HEK293T (cell line): ENCODE measurements at regions not wholly inside any gene's neighbourhood (a gene's known extent, or its start where the extent isn't known, plus 50 kb on each side); places are given as distances from the start of the nearest gene placed in this dataset.

Experiments used
- ARNT ChIP-seq: fragments of 450-650 bp; IDR thresholded peaks from 2 replicates; pipeline ENCODE4 v1.6.1; 2017; ENCODE audit warnings: mild to moderate bottlenecking
- FOXM1 ChIP-seq: fragments of 450-650 bp; IDR thresholded peaks from 2 replicates; pipeline ENCODE4 v1.6.1; 2017; ENCODE audit warnings: mild to moderate bottlenecking, borderline replicate concordance
- HDGF ChIP-seq: fragments of 450-650 bp; IDR thresholded peaks from 2 replicates; pipeline ENCODE4 v1.6.1; 2017; ENCODE audit warnings: antibody characterized with exemption, borderline replicate concordance
- L3MBTL2 ChIP-seq: fragments of 450-650 bp; conservative IDR thresholded peaks from 2 replicates; pipeline ENCODE4 v1.6.1; 2016; ENCODE audit warnings: mild to moderate bottlenecking
- NFRKB ChIP-seq: fragments of 450-650 bp; IDR thresholded peaks from 2 replicates; pipeline ENCODE4 v1.6.1; 2016; ENCODE audit warnings: mild to moderate bottlenecking, moderate library complexity
- SP1 ChIP-seq: fragments of 450-650 bp; IDR thresholded peaks from 2 replicates; pipeline ENCODE4 v1.6.1; 2017
- TARDBP ChIP-seq: fragments of 450-650 bp; IDR thresholded peaks from 2 replicates; pipeline ENCODE4 v1.6.1; 2016
- ZNF384 ChIP-seq: fragments of 450-650 bp; IDR thresholded peaks from 2 replicates; pipeline ENCODE4 v1.6.1; 2016

GRCh38 chr15:62316413-62317060 lies 151.5 kb upstream of the C2CD4B start:
- no peak for TF ChIP-seq L3MBTL2
- TF ChIP-seq FOXM1 = no peak
- no peak for TF ChIP-seq SP1
- TF ChIP-seq TARDBP = no peak
- TF ChIP-seq ZNF384 = no peak
- TF ChIP-seq NFRKB = no peak
- no peak for TF ChIP-seq ARNT
- no peak for TF ChIP-seq HDGF
